ENCODE measurements at regions not wholly inside any gene's neighbourhood (a gene's known extent, or its start where the extent isn't known, plus 50 kb on each side); places are given as distances from the start of the nearest gene placed in this dataset.

DNA sequence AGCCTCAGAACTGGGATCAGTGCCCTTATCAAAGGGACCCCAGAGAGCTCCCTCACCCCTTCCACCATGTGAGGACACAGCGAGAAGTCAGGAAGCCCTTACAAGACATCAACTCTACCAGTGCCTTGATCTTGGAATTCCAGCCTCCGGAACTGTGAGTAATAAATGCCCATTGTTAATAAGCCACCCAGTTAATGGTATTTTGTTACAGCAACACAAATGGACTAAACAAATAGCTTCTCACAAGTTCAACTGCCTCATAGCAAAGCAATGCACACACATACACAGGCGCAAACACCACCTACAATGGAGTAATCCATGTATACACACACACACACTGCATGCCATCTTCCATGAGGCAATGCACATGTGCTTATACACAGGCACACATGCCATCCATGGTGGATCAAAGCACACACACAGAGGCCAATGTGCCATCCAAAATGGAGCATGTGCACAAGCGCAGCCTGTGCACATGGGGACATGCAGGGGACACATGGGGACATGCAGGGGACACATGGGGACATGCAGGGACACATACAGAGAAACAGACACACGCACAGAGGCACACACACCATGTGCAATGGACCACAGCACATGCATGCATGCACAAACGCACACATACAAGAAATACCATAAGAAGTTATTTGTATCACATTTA, 137.6 kb upstream of the TBL1X start:
- Histone ChIP-seq H3K4me3 (ENCODE audit: low read depth, low read length) (no peak overlapping the region), H3K9me3 (no peaks in the 10 kb centered on the region), H3K27me3 (replicated peaks; ENCODE audit: control insufficient read depth, insufficient read depth, low read length) (no peaks in the 10 kb centered on the region), H3K36me3 (ENCODE audit: control insufficient read depth, insufficient read depth, low read length) (no peaks in the 10 kb centered on the region), H3K4me1 (no peaks in the 10 kb centered on the region)
- BruUV-seq (replicated peaks): no TSS peak
- Mint-ChIP-seq H3K4me1 (ENCODE audit: low read depth, unreplicated experiment) (no peaks in the 10 kb centered on the region), H3K27ac (ENCODE audit: unreplicated experiment) (no peak overlapping the region), H3K4me3 (ENCODE audit: unreplicated experiment) (no peak overlapping the region), H3K27me3 (ENCODE audit: insufficient read depth, unreplicated experiment) (no peaks in the 10 kb centered on the region), H3K36me3 (ENCODE audit: insufficient read depth, unreplicated experiment) (no peaks in the 10 kb centered on the region), H3K9me3 (ENCODE audit: unreplicated experiment) (no peaks in the 10 kb centered on the region)
- TF ChIP-seq, protein P1, sequence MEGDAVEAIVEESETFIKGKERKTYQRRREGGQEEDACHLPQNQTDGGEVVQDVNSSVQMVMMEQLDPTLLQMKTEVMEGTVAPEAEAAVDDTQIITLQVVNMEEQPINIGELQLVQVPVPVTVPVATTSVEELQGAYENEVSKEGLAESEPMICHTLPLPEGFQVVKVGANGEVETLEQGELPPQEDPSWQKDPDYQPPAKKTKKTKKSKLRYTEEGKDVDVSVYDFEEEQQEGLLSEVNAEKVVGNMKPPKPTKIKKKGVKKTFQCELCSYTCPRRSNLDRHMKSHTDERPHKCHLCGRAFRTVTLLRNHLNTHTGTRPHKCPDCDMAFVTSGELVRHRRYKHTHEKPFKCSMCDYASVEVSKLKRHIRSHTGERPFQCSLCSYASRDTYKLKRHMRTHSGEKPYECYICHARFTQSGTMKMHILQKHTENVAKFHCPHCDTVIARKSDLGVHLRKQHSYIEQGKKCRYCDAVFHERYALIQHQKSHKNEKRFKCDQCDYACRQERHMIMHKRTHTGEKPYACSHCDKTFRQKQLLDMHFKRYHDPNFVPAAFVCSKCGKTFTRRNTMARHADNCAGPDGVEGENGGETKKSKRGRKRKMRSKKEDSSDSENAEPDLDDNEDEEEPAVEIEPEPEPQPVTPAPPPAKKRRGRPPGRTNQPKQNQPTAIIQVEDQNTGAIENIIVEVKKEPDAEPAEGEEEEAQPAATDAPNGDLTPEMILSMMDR (IDR thresholded peaks at IDR 0.05; ENCODE audit: insufficient read depth in 1 of 2, low read depth in 1 of 2, low read length in 1 of 2, severe bottlenecking in 1 of 2, unreplicated experiment in 1 of 2): no peak
- intact Hi-C loops (cut with micrococcal nuclease; ENCODE audit: unreplicated experiment): no loop called here
- ChIA-PET POLR2A (no interaction called here), CTCF (no interaction called here)
- no peak for DNase-seq

DNA sequence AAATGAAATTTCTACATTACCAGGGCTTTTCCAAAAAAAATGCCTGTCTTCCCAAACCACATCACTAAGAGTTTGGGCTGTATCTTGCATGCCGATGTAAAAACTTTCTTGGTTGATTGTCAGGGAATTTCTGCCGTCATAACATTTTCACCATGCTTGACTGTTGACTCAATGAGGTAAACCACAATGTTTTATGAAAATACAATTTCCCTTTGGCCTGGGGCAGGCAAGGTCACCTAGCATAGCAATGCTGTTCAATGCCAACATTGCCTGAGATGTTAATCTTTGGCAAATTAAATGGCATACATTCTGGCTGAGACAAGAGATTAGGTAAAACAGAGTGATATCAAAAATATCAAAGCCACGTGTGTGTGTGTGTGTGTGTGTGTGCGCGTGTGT, 137.1 kb upstream of the TBL1X start:
- ChIA-PET POLR2A (no interaction called here), CTCF (no interaction called here)
- Mint-ChIP-seq H3K9me3 (ENCODE audit: unreplicated experiment) (no peaks in the 10 kb centered on the region), H3K4me3 (ENCODE audit: unreplicated experiment) (no peak overlapping the region), H3K27me3 (ENCODE audit: insufficient read depth, unreplicated experiment) (no peaks in the 10 kb centered on the region), H3K36me3 (ENCODE audit: insufficient read depth, unreplicated experiment) (no peaks in the 10 kb centered on the region), H3K27ac (ENCODE audit: unreplicated experiment) (no peak overlapping the region), H3K4me1 (ENCODE audit: low read depth, unreplicated experiment) (no peaks in the 10 kb centered on the region)
- DNase-seq: no peak
- intact Hi-C loops (cut with micrococcal nuclease; ENCODE audit: unreplicated experiment): no loop called here
- BruUV-seq (replicated peaks): no TSS peak
- H3K4me1 ChIP-seq: no peaks in the 10 kb centered on the region
- H3K9me3 ChIP-seq: no peaks in the 10 kb centered on the region
- no peaks in the 10 kb centered on the region for H3K27me3 ChIP-seq (replicated peaks; ENCODE audit: control insufficient read depth, insufficient read depth, low read length)
- no peak overlapping the region for H3K4me3 ChIP-seq (ENCODE audit: low read depth, low read length)
- H3K36me3 ChIP-seq (ENCODE audit: control insufficient read depth, insufficient read depth, low read length): no peaks in the 10 kb centered on the region
- TF ChIP-seq, protein P1 (IDR thresholded peaks at IDR 0.05; ENCODE audit: insufficient read depth in 1 of 2, low read depth in 1 of 2, low read length in 1 of 2, severe bottlenecking in 1 of 2, unreplicated experiment in 1 of 2): no peak

DNA sequence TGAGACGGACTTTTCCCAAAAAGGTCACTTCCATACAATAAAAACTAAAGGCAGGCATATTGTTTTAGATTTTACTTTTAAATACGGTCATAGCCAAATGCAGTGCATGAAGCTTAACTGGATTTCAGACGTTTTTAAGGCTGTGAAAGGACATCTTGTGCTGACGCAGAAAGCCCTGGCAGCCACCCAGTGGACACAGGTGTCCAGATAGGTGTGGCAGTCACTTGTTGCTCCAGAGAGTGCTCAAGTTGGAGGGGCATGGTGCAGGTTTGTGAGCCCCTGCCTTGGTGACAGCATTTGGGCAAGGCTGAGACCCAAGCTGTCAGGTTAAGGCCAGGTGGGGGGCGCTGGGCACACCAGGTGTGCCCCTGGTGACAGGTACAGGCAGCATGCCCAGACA, 135.8 kb upstream of the TBL1X start:
- TF ChIP-seq, protein P1 (IDR thresholded peaks at IDR 0.05; ENCODE audit: insufficient read depth in 1 of 2, low read depth in 1 of 2, low read length in 1 of 2, severe bottlenecking in 1 of 2, unreplicated experiment in 1 of 2): no peak
- H3K4me1 ChIP-seq: no peaks in the 10 kb centered on the region
- Mint-ChIP-seq H3K4me1 (ENCODE audit: low read depth, unreplicated experiment) (no peaks in the 10 kb centered on the region), H3K4me3 (ENCODE audit: unreplicated experiment) (no peak overlapping the region), H3K27me3 (ENCODE audit: insufficient read depth, unreplicated experiment) (no peaks in the 10 kb centered on the region), H3K27ac (ENCODE audit: unreplicated experiment) (no peak overlapping the region), H3K36me3 (ENCODE audit: insufficient read depth, unreplicated experiment) (no peaks in the 10 kb centered on the region), H3K9me3 (ENCODE audit: unreplicated experiment) (no peaks in the 10 kb centered on the region)
- CTCF ChIA-PET: no interaction called here
- POLR2A ChIA-PET: no interaction called here
- H3K4me3 ChIP-seq (ENCODE audit: low read depth, low read length): no peak overlapping the region
- no peaks in the 10 kb centered on the region for H3K27me3 ChIP-seq (replicated peaks; ENCODE audit: control insufficient read depth, insufficient read depth, low read length)
- H3K9me3 ChIP-seq: no peaks in the 10 kb centered on the region
- DNase-seq: no peak
- H3K36me3 ChIP-seq (ENCODE audit: control insufficient read depth, insufficient read depth, low read length): no peaks in the 10 kb centered on the region
- intact Hi-C loops (cut with micrococcal nuclease; ENCODE audit: unreplicated experiment): no loop called here
- no TSS peak for BruUV-seq (replicated peaks)

Data from Caco-2 (cell line).